Right kidney (tissue), 1 donor: ENCODE measurements at regions not wholly inside any gene's neighbourhood (a gene's known extent, or its start where the extent isn't known, plus 50 kb on each side); places are given as distances from the start of the nearest gene placed in this dataset.

Experiments used
- DNase-seq: peaks from one replicate; pipeline ENCODE4 v3.0.0-alpha.2; 2016

GRCh38 chr7:26489906-26490639, 198.4 kb downstream of the SNX10 start:
- DNase-seq, result no peak

DNA sequence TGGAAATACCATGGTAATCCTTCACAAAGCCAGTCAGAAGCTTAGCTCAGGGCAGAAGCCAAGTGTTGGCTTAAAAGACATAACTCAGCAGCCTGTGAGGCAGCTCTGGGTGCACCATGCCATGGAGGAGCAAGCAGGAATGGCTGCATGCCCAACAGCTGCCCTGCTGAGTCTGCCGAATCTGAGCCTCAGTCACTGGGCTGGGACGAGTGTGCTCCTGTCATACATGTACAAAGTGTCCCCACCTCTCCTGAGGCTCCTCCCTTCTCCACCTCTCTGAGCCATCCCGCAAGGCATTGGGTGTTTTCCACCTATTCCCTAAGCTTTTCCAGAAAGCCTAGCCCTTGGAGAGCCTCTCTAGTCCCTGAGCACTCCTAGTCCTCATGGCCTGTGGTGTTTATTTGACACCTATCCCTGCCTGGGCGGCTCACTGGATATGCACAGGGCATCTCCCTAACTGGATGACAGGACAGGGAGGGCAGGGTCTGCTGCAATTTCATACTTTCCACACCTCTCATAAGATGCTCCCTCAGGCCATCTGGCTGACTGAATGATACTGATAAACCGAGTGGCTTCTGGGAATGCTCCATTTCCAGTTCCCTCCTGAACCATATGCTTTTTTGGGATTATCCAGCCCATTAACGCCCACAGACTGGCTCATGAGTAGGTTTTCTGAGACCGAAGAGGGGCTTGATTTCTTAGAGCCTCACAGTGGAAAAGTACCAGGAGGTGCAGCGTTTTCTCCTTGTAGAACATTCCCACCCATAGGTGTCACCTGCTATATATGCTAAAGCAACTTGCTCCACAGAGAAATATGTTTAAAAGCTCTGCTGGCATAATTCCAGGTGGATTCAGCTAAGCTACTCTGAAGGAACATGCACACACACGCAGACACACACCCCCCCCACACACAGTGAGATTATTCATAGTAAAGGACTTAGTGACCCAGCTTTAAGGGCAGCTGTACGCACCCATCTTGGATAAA, 199.3 kb downstream of the SNX10 start:
- no peak for DNase-seq

DNA sequence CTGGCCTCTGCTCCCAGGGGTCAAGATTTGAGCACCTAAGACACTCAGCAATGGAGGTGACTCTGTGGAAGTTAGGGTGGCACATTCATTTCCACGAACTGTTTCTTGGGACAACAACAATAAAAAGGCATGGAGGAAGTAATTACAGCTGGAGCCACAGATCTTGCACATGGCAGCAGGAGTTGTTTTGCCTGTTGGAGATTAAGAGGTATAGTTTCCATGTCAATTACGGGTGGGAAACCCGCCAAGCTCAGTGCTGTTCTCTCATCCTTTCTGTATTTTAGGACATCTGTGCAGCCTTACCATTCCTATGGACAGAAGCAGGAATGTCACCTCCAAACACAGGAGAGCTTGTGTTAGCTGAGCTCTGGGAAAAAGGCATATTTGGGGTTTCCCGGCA, 201.2 kb downstream of the SNX10 start:
- DNase-seq, result no peak

DNA sequence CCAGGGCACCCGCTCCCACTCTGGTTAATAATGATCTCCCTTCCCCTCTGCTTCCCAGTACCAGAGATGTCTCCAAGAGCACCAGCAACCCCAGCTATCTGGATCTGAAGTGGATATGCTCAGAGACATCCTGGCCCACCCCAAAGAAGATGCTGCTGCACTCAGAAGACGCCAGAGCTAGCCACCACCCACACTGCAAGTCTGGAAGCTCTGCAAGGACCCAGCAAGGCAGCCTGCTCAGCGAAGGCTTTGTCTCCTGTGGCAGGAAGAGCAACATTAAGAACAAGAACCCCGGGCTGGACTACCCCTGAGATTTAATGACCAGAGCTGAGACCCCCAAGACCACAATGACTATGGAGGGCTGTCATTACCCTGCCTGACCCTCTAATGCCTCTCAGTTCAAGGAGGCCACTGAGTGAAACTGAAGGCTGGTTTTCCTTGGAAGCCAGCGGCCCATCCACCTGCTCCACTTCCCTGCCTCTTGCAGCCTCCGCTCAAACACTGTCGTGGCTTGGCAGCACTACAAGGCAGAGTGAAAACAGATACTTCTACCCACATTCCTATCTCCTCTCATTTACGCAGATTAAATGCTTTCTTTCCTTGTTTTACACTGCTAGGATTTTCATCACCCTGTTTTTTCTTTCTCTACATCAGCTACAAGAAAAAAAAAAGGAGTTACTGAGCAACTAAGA, 202.2 kb downstream of the SNX10 start:
- no peak for DNase-seq

DNA sequence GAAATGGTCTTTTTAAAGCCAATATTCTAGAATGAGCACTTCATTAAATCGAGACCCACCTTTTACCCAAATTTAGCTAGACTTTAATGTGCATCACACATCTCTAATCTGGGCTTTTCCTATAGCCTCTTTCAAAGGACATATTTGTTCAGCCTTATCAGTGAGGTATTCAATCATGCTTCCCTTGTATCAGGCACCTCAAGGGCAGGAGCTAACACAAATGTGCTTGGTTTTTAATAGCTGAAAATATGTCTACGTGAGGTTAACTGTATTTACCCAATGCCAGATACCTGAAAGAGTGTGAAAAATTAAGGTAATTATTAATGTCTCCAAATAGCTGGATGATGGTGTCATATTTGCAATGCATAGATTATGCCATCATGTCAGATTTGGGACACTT, 203.9 kb downstream of the SNX10 start:
- DNase-seq, result no peak

DNA sequence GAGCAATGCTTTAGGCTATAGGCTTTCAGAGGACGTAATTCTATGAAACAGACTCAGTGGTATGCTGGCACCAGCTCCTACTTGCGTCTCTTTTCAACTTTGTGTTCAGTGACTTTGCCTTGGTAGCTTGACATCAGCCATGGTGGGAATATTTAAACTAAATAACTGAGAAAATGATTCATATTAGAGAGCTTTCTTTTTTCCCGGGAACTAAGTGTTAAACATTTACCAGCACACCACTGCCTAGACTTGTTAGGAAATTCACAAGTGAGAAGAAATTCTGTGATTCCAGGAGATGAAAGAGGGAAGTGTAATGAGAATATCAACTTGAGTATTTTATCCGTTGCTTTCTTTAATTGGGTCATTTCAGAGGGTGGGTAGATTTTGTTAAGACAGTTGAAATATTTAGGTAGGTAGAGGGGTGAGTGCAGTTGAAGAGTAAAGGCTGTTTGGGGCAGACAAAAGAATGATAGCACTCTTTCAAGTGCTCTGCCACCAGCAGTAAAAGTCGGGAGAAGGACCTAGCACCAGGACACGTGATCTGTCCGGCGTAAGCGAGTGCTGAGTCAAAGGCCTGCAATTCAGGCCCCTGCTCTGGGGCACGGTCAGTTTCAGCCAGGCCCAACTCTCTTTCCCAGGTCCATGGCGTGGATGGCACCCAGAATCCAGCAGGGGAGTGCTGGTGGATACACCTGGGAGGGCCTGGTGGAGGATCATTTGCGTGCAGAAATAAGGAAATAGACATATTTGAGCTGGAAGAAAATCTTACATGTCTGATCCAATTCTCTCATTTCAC, 206.3 kb downstream of the SNX10 start:
- no peak for DNase-seq

DNA sequence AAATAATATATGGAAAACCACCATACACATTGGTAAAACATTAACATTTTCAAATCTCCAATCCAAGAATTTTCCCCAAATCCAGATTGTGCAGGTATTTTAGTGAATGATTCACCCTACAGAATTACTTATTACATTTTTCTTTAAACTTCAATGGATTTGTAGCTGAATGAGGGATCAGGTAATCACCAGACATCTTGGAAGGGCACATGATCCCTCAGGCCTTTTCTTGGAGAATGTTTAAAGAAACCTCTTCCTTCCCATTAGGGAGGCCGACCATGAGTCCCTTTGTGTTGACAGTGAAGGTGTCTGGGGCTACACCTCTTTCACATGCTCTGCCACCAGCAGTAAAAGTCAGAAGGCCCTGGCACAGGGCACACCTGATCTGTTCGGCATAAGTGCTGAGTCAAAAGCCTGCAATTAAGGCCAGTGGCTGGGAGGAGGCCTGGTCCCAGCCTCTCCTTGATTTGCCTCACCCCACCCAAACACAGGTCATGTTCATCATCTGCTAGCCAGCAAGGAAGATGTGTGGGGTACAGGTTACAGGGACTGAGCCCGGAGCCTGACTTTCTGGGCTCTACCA, 207.7 kb downstream of the SNX10 start:
- DNase-seq, result no peak

GRCh38 chr7:26500749-26501352, 209.2 kb downstream of the SNX10 start:
- DNase-seq, result no peak

- DNase-seq, result no peak
These were observed 212.9 kb downstream of the SNX10 start for GRCh38 chr7:26504411-26505120.

GRCh38 chr7:26506196-26506595, 214.5 kb downstream of the SNX10 start:
- DNase-seq, result no peak

GRCh38 chr7:26507108-26507987, 215.7 kb downstream of the SNX10 start:
- DNase-seq, result no peak

- no peak for DNase-seq
These were observed 216.8 kb downstream of the SNX10 start for GRCh38 chr7:26508481-26508880.

DNA sequence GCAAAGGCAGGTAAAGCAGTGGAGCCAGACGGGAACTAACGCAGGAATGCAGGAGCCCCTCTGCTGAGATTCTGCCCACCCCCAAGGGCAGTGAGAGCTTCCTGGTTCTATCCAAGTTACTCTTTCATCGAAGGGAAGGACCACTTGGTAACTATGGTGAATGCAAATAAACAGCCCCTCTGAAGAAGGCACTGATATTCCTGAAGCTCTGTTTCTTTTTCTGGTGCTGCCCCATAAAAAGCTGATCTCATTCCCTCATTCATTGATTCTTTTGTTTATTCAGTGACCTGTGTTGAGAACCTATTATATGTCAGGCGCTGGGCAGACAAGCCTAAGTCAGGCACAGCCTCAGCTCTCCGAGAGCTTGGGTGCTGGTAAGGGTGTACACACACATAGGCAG, 217.3 kb downstream of the SNX10 start:
- DNase-seq, result no peak

DNA sequence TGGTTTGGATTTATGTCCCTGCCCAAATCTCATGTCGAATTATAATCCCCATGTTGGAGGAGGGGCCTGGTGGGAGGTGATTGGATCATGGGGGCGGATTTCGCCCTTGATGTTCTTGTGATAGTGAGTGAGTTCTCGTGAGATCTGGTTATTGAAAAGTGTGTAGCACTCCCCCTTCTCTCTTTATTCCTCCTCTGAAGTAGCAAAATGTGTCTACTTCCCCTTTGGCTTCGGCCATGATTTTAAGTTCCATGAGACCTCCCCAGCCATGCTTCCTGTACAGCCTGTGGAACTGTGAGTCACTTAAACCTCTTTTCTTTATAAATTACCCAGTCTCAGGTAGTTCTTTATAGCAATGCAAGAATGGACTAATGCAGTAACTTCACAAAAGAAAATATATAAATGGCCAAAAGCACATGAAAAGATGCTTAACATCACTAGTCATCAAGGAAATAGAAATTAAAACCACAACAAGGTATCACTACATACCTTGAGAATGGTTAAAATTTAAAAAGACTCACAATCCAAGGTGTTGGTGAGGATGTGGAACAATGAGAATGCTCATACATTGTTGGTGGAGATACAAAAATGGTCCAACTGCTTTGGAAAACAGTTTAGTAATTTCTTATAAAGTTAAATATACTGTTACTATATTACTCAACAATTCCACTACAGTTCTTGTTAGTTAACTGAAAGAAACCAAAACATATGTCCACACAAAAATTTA, 218.7 kb downstream of the SNX10 start:
- no peak for DNase-seq

DNA sequence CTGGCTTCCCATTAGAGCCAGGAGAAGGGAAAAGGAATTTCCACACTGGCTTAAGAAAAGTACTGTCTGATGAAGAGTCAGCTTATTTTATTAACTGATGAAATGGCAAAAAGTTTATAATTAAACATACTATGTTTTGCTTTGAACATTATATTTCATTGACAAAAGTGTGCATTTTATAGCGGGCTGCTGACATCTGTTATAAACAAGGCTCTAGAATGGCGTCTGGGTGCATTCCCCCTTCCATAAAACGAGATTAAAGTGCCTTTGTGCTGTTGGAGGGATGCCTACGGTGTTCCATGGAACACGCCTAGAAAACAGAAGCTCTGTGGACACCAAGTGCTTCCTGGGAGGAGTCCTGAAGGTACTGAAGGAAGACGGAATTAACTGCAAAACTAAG, 220.2 kb downstream of the SNX10 start:
- no peak for DNase-seq

- DNase-seq, result no peak
These were observed 221.1 kb downstream of the SNX10 start for GRCh38 chr7:26512737-26513136.

GRCh38 chr7:26513948-26514347, 222.3 kb downstream of the SNX10 start:
- DNase-seq, result no peak

DNA sequence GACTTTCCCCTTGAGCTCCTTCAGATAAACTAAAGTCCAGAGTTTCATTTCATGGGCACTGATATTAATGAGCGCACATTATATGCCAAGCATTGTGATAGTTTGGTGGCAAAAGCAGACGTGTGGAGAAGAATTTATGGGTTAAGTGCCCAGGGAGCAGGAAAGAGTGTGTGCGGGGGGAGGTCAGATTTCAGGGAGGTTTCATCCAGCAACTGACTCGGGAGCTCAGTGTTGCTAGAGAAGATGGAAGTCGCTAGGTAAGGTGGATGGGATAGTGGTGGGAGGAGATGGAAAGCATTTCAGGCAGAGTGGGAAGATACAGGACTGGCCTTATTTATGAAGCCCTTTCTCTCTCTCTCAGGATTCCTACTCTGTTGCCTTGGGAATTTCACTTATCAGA, 223.0 kb downstream of the SNX10 start:
- DNase-seq, result no peak

- DNase-seq, result no peak
These were observed 223.7 kb downstream of the SNX10 start for GRCh38 chr7:26515314-26515842.
